Astrocyte (in vitro differentiated cells and primary cell): ENCODE measurements at regions not wholly inside any gene's neighbourhood (a gene's known extent, or its start where the extent isn't known, plus 50 kb on each side); places are given as distances from the start of the nearest gene placed in this dataset.

ENCODE experiments used
- EZH2 ChIP-seq: IDR thresholded peaks from 2 replicates; pipeline ENCODE4 v1.6.1; 2012; ENCODE audit warnings: mild to moderate bottlenecking, low read length, inconsistent platforms; ENCODE audit not compliant: insufficient read depth
- TF ChIP-seq, protein P1 (sequence below): IDR thresholded peaks from 2 replicates; pipeline ENCODE4 v1.5.1; 2011; ENCODE audit warnings: low read depth, mild to moderate bottlenecking, inconsistent platforms, low read length, moderate library complexity; ENCODE audit not compliant: insufficient read depth

DNA sequence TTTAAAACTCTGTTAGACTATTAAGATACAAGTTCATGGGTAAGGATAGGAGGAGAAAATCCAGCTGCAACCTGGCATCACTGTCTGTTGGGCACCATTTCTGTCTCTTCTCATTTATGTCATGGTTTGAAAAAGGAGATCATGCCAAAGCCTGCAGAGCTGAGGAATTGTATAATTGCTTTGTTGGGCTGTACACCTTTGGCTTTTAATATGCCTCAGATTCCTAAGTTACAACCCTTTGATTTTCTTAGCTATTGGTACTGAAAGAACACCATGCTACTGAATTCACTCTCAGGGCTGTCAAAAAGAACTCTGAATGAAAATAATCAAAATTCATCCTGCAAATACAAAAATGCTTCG, 174.3 kb downstream of the ACKR3 start:
- TF ChIP-seq, protein P1, sequence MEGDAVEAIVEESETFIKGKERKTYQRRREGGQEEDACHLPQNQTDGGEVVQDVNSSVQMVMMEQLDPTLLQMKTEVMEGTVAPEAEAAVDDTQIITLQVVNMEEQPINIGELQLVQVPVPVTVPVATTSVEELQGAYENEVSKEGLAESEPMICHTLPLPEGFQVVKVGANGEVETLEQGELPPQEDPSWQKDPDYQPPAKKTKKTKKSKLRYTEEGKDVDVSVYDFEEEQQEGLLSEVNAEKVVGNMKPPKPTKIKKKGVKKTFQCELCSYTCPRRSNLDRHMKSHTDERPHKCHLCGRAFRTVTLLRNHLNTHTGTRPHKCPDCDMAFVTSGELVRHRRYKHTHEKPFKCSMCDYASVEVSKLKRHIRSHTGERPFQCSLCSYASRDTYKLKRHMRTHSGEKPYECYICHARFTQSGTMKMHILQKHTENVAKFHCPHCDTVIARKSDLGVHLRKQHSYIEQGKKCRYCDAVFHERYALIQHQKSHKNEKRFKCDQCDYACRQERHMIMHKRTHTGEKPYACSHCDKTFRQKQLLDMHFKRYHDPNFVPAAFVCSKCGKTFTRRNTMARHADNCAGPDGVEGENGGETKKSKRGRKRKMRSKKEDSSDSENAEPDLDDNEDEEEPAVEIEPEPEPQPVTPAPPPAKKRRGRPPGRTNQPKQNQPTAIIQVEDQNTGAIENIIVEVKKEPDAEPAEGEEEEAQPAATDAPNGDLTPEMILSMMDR, result no peak
- no peak for TF ChIP-seq EZH2
